NCI-H2196 treated with DMSO at 0.1 percent for 48 hours (cell line): ENCODE measurements at regions not wholly inside any gene's neighbourhood (a gene's known extent, or its start where the extent isn't known, plus 50 kb on each side); places are given as distances from the start of the nearest gene placed in this dataset.

Source experiments
- DNase-seq: peaks from one replicate; lab custom pipeline; 2025; ENCODE audit not compliant: unreplicated experiment; lab: John Stamatoyannopoulos, UW

GRCh38 chr5:175201393-175201792 is 242.6 kb downstream of the DRD1 start:
- DNase-seq = no peak

GRCh38 chr5:175195698-175196656 is 248.0 kb downstream of the DRD1 start:
- DNase-seq = no peak

- no peak for DNase-seq
Observed at GRCh38 chr5:175181331-175181730, 262.7 kb downstream of the DRD1 start.

GRCh38 chr5:175170899-175171298 is 273.1 kb downstream of the DRD1 start:
- no peak for DNase-seq

- DNase-seq = no peak
Observed at GRCh38 chr5:175168882-175169507, 275.0 kb downstream of the DRD1 start.

- DNase-seq = no peak
Observed at GRCh38 chr5:175166026-175166425, 278.0 kb downstream of the DRD1 start.

- DNase-seq = no peak
Observed at GRCh38 chr5:175163586-175164275, 280.3 kb downstream of the DRD1 start.

GRCh38 chr5:175162036-175162435 is 281.9 kb downstream of the DRD1 start:
- DNase-seq = no peak

GRCh38 chr5:175159956-175160355 is 284.0 kb downstream of the DRD1 start:
- DNase-seq = no peak

- DNase-seq = no peak
Observed at GRCh38 chr5:175148636-175149172, 295.3 kb downstream of the DRD1 start.

- DNase-seq = no peak
Observed at GRCh38 chr5:175146733-175147132, 297.2 kb downstream of the DRD1 start.

- DNase-seq = no peak
Observed at GRCh38 chr5:175141421-175141820, 302.6 kb downstream of the DRD1 start.

GRCh38 chr5:175133185-175133584 is 310.8 kb downstream of the DRD1 start:
- no peak for DNase-seq

GRCh38 chr5:175131432-175131831 is 312.6 kb downstream of the DRD1 start:
- no peak for DNase-seq

GRCh38 chr5:175129619-175130018 is 314.4 kb downstream of the DRD1 start:
- no peak for DNase-seq

- DNase-seq = no peak
Observed at GRCh38 chr5:175129121-175129520, 314.9 kb downstream of the DRD1 start.

- no peak for DNase-seq
Observed at GRCh38 chr5:175124821-175125220, 319.2 kb downstream of the DRD1 start.

- DNase-seq = no peak
Observed at GRCh38 chr5:175124251-175124813, 319.6 kb downstream of the DRD1 start.

GRCh38 chr5:175123542-175123941 is 320.4 kb downstream of the DRD1 start:
- DNase-seq = no peak

- DNase-seq = no peak
Observed at GRCh38 chr5:175121457-175121856, 322.5 kb downstream of the DRD1 start.

GRCh38 chr5:175120412-175120811 is 323.6 kb downstream of the DRD1 start:
- DNase-seq = no peak
